H1 (cell line): ENCODE measurements at regions not wholly inside any gene's neighbourhood (a gene's known extent, or its start where the extent isn't known, plus 50 kb on each side); places are given as distances from the start of the nearest gene placed in this dataset.

Experiments used
- EP300 ChIP-seq, 2 experiments: IDR thresholded peaks; 1 replicate in 1 of 2; 2 replicates in 1 of 2; pipeline ENCODE4 v1.6.1; 2011 to 2012; ENCODE audit warnings: low read depth in 2 of 2, low read length in 2 of 2, mild to moderate bottlenecking in 2 of 2, borderline replicate concordance in 1 of 2, inconsistent platforms in 1 of 2, moderate library complexity in 1 of 2
- POLR2AphosphoS5 ChIP-seq: IDR thresholded peaks from 2 replicates; pipeline ENCODE4 v1.6.1; 2011; ENCODE audit warnings: low read depth, low read length

DNA sequence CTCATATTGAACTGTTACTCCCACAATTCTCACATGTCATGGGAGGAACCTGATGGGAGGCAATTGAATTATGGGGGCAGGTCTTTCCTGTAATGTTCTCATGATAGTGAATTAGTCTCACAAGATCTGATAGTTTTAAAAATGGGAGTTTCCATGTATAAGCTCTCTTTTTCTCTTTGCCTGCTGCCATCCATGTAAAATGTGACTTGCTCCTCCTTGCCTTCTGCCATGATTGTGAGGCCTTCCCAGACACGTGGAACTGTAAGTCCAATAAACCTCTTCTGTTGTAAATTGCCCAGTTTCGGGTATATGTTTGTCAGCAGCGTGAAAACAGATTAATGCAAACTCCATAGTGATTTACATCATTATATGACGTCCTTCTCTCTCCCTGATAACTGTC is 759.7 kb upstream of the RGS18 start (continued):
- TF ChIP-seq EP300 (IDR thresholded peaks at IDR 0.05; ENCODE audit: borderline replicate concordance in 1 of 2, low read depth in 2 of 2, low read length in 2 of 2) (no peak), POLR2AphosphoS5 (no peak)
